GM21367 (cell line): ENCODE measurements at regions not wholly inside any gene's neighbourhood (a gene's known extent, or its start where the extent isn't known, plus 50 kb on each side); places are given as distances from the start of the nearest gene placed in this dataset.

Source experiments
- ATAC-seq: cut with Tn5 transposase; IDR thresholded peaks from one replicate; pipeline ENCODE4 v1.9.1; 2021; ENCODE audit not compliant: unreplicated experiment

GRCh38 chr15:88383354-88383753 is 83.8 kb downstream of the MRPL46 start:
- ATAC-seq: no peak

GRCh38 chr15:88382482-88382983 is 84.7 kb downstream of the MRPL46 start:
- ATAC-seq: no peak

- ATAC-seq: no peak
These were observed 89.0 kb downstream of the MRPL46 start for GRCh38 chr15:88378188-88378637.

- ATAC-seq: no peak
These were observed 89.7 kb downstream of the MRPL46 start for GRCh38 chr15:88377509-88377908.

GRCh38 chr15:88376574-88377174 is 90.5 kb downstream of the MRPL46 start:
- ATAC-seq: no peak

GRCh38 chr15:88375234-88375927 is 91.8 kb downstream of the MRPL46 start:
- ATAC-seq: no peak

GRCh38 chr15:88365124-88365523 is 102.1 kb downstream of the MRPL46 start:
- ATAC-seq: no peak

- ATAC-seq: no peak
These were observed 92.2 kb upstream of the NTRK3 start for GRCh38 chr15:88348579-88349230.

GRCh38 chr15:88345962-88346361 is 89.4 kb upstream of the NTRK3 start:
- ATAC-seq: no peak

- ATAC-seq: no peak
These were observed 88.2 kb upstream of the NTRK3 start for GRCh38 chr15:88344786-88345185.

- ATAC-seq: no peak
These were observed 86.1 kb upstream of the NTRK3 start for GRCh38 chr15:88342666-88343065.

- no peak for ATAC-seq
These were observed 85.1 kb upstream of the NTRK3 start for GRCh38 chr15:88341653-88342052.

GRCh38 chr15:88341006-88341405 is 84.5 kb upstream of the NTRK3 start:
- ATAC-seq: no peak

- ATAC-seq: no peak
These were observed 81.5 kb upstream of the NTRK3 start for GRCh38 chr15:88337993-88338392.

GRCh38 chr15:88335074-88335473 is 78.5 kb upstream of the NTRK3 start:
- no peak for ATAC-seq

GRCh38 chr15:88334436-88334835 is 77.9 kb upstream of the NTRK3 start:
- ATAC-seq: no peak

- ATAC-seq: peak; percentile 91
These were observed 74.8 kb upstream of the NTRK3 start for GRCh38 chr15:88331291-88331690.

GRCh38 chr15:88326924-88327323 is 70.4 kb upstream of the NTRK3 start:
- no peak for ATAC-seq

- ATAC-seq: no peak
These were observed 68.2 kb upstream of the NTRK3 start for GRCh38 chr15:88324741-88325065.

- ATAC-seq: no peak
These were observed 67.6 kb upstream of the NTRK3 start for GRCh38 chr15:88323976-88324740.

GRCh38 chr15:88323468-88323867 is 66.9 kb upstream of the NTRK3 start:
- no peak for ATAC-seq
